ENCODE measurements at regions not wholly inside any gene's neighbourhood (a gene's known extent, or its start where the extent isn't known, plus 50 kb on each side); places are given as distances from the start of the nearest gene placed in this dataset.

GRCh38 chr3:165455793-165456192 lies 259.6 kb upstream of the SLITRK3 start:
- DNase-seq (ENCODE audit: low spot score): no peak

GRCh38 chr3:165455360-165455759 lies 259.2 kb upstream of the SLITRK3 start:
- DNase-seq (ENCODE audit: low spot score): no peak

GRCh38 chr3:165451371-165452070 lies 255.3 kb upstream of the SLITRK3 start:
- no peak for DNase-seq (ENCODE audit: low spot score)

GRCh38 chr3:165446555-165446954 lies 250.4 kb upstream of the SLITRK3 start:
- no peak for DNase-seq (ENCODE audit: low spot score)

- DNase-seq (ENCODE audit: low spot score): no peak
These were observed 248.6 kb upstream of the SLITRK3 start for GRCh38 chr3:165444745-165445144.

- no peak for DNase-seq (ENCODE audit: low spot score)
These were observed 247.5 kb upstream of the SLITRK3 start for GRCh38 chr3:165443664-165444063.

GRCh38 chr3:165442061-165442460 lies 245.9 kb upstream of the SLITRK3 start:
- no peak for DNase-seq (ENCODE audit: low spot score)

GRCh38 chr3:165440380-165440779 lies 244.2 kb upstream of the SLITRK3 start:
- no peak for DNase-seq (ENCODE audit: low spot score)

GRCh38 chr3:165439765-165440164 lies 243.6 kb upstream of the SLITRK3 start:
- no peak for DNase-seq (ENCODE audit: low spot score)

GRCh38 chr3:165434516-165434915 lies 238.3 kb upstream of the SLITRK3 start:
- no peak for DNase-seq (ENCODE audit: low spot score)

- no peak for DNase-seq (ENCODE audit: low spot score)
These were observed 210.2 kb upstream of the SLITRK3 start for GRCh38 chr3:165406425-165406824.

- no peak for DNase-seq (ENCODE audit: low spot score)
These were observed 208.3 kb upstream of the SLITRK3 start for GRCh38 chr3:165404357-165405027.

GRCh38 chr3:165403666-165404065 lies 207.5 kb upstream of the SLITRK3 start:
- DNase-seq (ENCODE audit: low spot score): no peak

- no peak for DNase-seq (ENCODE audit: low spot score)
These were observed 199.0 kb upstream of the SLITRK3 start for GRCh38 chr3:165395188-165395587.

- DNase-seq (ENCODE audit: low spot score): no peak
These were observed 197.3 kb upstream of the SLITRK3 start for GRCh38 chr3:165393461-165393860.

- no peak for DNase-seq (ENCODE audit: low spot score)
These were observed 194.0 kb upstream of the SLITRK3 start for GRCh38 chr3:165390166-165390565.

GRCh38 chr3:165389653-165390052 lies 193.5 kb upstream of the SLITRK3 start:
- DNase-seq (ENCODE audit: low spot score): no peak

- no peak for DNase-seq (ENCODE audit: low spot score)
These were observed 192.9 kb upstream of the SLITRK3 start for GRCh38 chr3:165389064-165389463.

GRCh38 chr3:165383381-165383780 lies 187.2 kb upstream of the SLITRK3 start:
- DNase-seq (ENCODE audit: low spot score): no peak

- DNase-seq (ENCODE audit: low spot score): no peak
These were observed 186.5 kb upstream of the SLITRK3 start for GRCh38 chr3:165382672-165383071.

GRCh38 chr3:165378761-165379160 lies 182.6 kb upstream of the SLITRK3 start:
- DNase-seq (ENCODE audit: low spot score): no peak

- DNase-seq (ENCODE audit: low spot score): no peak
These were observed 162.8 kb upstream of the SLITRK3 start for GRCh38 chr3:165359005-165359404.

GRCh38 chr3:165355316-165355715 lies 159.1 kb upstream of the SLITRK3 start:
- DNase-seq (ENCODE audit: low spot score): no peak

GRCh38 chr3:165347526-165347925 lies 151.3 kb upstream of the SLITRK3 start:
- no peak for DNase-seq (ENCODE audit: low spot score)

All from AG20443 (cell line).